ENCODE measurements at regions not wholly inside any gene's neighbourhood (a gene's known extent, or its start where the extent isn't known, plus 50 kb on each side); places are given as distances from the start of the nearest gene placed in this dataset.
"Not testable (repeated sequence)": the region's sequence is repeated elsewhere in the genome, so short reads cannot be mapped to it uniquely, and the experiment has no call there.

GRCh38 chr17:62216847-62217246, 151.8 kb upstream of the MED13 start:
- intact Hi-C loops (cut with DNase I), result no loop called here
- no peak for ATAC-seq

GRCh38 chr17:62215891-62216290, 150.8 kb upstream of the MED13 start:
- intact Hi-C loops (cut with DNase I); DNase-seq; ATAC-seq: not testable (repeated sequence)

More at GRCh38 chr17:62216847-62217246, 151.8 kb upstream of the MED13 start:
- no peak for DNase-seq

- intact Hi-C loops (cut with DNase I), result no loop called here
- DNase-seq (no peak), ATAC-seq (no peak)
These were observed 141.5 kb upstream of the MED13 start for GRCh38 chr17:62206550-62206949.

GRCh38 chr17:62197156-62197555, 132.1 kb upstream of the MED13 start:
- DNase-seq; ATAC-seq; intact Hi-C loops (cut with DNase I): not testable (repeated sequence)

GRCh38 chr17:62196587-62196986, 131.5 kb upstream of the MED13 start:
- intact Hi-C loops (cut with DNase I); ATAC-seq; DNase-seq: not testable (repeated sequence)

- ATAC-seq (no peak), DNase-seq (no peak)
- intact Hi-C loops (cut with DNase I), result no loop called here
These were observed 129.3 kb upstream of the MED13 start for GRCh38 chr17:62194401-62194800.

- DNase-seq, result no peak
- no peak for ATAC-seq
- intact Hi-C loops (cut with DNase I), result no loop called here
These were observed 128.2 kb upstream of the MED13 start for GRCh38 chr17:62193249-62193648.

- ATAC-seq, result no peak
- no peak for DNase-seq
- intact Hi-C loops (cut with DNase I), result no loop called here
These were observed 126.6 kb upstream of the MED13 start for GRCh38 chr17:62191390-62192361.

GRCh38 chr17:62189377-62189776, 124.3 kb upstream of the MED13 start:
- intact Hi-C loops (cut with DNase I), result no loop called here
- DNase-seq, result no peak
- ATAC-seq, result no peak

- intact Hi-C loops (cut with DNase I), result no loop called here
- ATAC-seq, result no peak
- DNase-seq, result no peak
These were observed 123.6 kb upstream of the MED13 start for GRCh38 chr17:62188713-62189112.

- intact Hi-C loops (cut with DNase I), result no loop called here
- DNase-seq (no peak), ATAC-seq (peak in 1 of 2 donors; percentile 38)
These were observed 122.6 kb upstream of the MED13 start for GRCh38 chr17:62187681-62188080.

GRCh38 chr17:62186841-62187240, 121.8 kb upstream of the MED13 start:
- ATAC-seq (no peak), DNase-seq (no peak)
- intact Hi-C loops (cut with DNase I), result no loop called here

GRCh38 chr17:62180772-62181171, 115.7 kb upstream of the MED13 start:
- DNase-seq (no peak), ATAC-seq (no peak)
- intact Hi-C loops (cut with DNase I), result no loop called here

GRCh38 chr17:62179525-62180161, 114.6 kb upstream of the MED13 start:
- ATAC-seq (no peak), DNase-seq (no peak)
- intact Hi-C loops (cut with DNase I), result no loop called here

- DNase-seq, result no peak
- ATAC-seq, result no peak
- intact Hi-C loops (cut with DNase I), result no loop called here
These were observed 113.5 kb upstream of the MED13 start for GRCh38 chr17:62178579-62178978.

- no peak for ATAC-seq
- intact Hi-C loops (cut with DNase I), result no loop called here
These were observed 107.6 kb upstream of the MED13 start for GRCh38 chr17:62172492-62173291.

GRCh38 chr17:62167076-62167475, 102.0 kb upstream of the MED13 start:
- no peak for DNase-seq
- intact Hi-C loops (cut with DNase I), result no loop called here
- ATAC-seq, result no peak

More at GRCh38 chr17:62172492-62173291, 107.6 kb upstream of the MED13 start:
- DNase-seq, result no peak

GRCh38 chr17:62164747-62165722, 100.0 kb upstream of the MED13 start:
- ATAC-seq, result no peak
- intact Hi-C loops (cut with DNase I), result no loop called here
- DNase-seq, result no peak

All from left cardiac atrium (tissue), 4 donors.